ENCODE measurements at regions not wholly inside any gene's neighbourhood (a gene's known extent, or its start where the extent isn't known, plus 50 kb on each side); places are given as distances from the start of the nearest gene placed in this dataset.

DNA sequence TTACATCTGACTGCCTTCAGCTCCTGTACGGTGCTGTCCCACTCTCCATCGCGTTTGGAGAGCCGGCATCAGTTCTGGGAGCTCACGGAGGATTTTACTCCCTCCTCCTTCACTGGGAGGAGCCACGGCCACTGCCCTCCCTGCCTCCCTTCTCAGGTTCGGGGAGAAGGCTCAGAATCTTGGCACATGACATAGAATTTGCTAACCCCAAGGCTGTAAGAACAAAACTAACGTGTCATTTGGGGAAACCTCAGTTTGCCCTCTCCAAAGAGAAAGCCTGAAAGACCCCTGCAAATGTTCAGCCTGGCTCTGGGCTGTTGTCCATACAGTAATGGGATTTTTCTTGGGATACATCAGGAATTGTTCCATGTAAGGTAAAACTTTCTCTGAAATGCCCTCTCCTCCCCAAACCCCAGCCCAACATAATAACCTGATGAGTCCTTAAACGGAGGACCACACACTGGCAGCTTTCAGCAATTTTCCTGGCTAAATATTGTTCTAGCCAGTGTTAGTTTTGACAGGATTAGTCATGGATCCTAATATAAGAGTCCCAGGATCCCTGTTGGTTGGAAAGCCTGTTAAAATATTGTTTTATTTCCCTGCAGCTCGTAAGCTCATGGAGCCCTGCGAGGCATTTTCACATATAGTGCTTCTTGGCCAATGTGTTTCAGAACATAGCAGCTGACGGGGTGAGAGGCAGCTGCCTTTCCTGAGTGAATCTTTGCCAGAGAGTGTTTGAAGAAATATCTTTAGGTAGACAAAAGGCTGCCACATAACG, 98.8 kb downstream of the RHOU start:
- Histone ChIP-seq H3K27me3 (ENCODE audit: control insufficient read depth, insufficient read depth, low read length) (peaks cover 3% of the 10 kb centered on the region), H3K36me3 (ENCODE audit: control insufficient read depth, insufficient read depth, low read length) (no peaks in the 10 kb centered on the region), H3K4me3 (ENCODE audit: low read depth, low read length) (no peak overlapping the region)
- DNase-seq (ENCODE audit: low read depth) (no peak), FAIRE-seq (no peak)
- TF ChIP-seq, protein P1, sequence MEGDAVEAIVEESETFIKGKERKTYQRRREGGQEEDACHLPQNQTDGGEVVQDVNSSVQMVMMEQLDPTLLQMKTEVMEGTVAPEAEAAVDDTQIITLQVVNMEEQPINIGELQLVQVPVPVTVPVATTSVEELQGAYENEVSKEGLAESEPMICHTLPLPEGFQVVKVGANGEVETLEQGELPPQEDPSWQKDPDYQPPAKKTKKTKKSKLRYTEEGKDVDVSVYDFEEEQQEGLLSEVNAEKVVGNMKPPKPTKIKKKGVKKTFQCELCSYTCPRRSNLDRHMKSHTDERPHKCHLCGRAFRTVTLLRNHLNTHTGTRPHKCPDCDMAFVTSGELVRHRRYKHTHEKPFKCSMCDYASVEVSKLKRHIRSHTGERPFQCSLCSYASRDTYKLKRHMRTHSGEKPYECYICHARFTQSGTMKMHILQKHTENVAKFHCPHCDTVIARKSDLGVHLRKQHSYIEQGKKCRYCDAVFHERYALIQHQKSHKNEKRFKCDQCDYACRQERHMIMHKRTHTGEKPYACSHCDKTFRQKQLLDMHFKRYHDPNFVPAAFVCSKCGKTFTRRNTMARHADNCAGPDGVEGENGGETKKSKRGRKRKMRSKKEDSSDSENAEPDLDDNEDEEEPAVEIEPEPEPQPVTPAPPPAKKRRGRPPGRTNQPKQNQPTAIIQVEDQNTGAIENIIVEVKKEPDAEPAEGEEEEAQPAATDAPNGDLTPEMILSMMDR (IDR thresholded peaks at IDR 0.05; ENCODE audit: insufficient read depth, low read length, severe bottlenecking): no peak

DNA sequence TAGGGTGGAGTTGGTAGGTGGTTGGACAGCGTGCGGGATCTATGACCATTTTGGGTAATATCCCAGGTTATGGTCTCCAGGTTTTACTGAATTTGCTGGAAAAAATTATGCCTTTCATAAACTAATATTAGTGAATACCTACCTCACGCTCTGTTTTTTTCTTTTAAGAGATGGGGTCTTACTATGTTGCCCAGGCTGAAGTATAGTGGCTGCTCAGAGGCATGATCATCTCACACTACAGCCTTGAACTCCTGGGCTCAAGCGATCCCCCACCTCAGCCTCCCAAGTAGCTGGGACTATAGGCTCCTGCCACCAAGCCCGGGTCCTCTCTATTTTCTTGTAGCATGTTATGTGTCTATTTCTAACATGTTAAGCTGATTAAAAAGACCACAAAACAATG, 100.2 kb downstream of the RHOU start:
- Histone ChIP-seq H3K27me3 (ENCODE audit: control insufficient read depth, insufficient read depth, low read length) (peaks cover 3% of the 10 kb centered on the region), H3K36me3 (ENCODE audit: control insufficient read depth, insufficient read depth, low read length) (no peaks in the 10 kb centered on the region), H3K4me3 (ENCODE audit: low read depth, low read length) (no peak overlapping the region)
- TF ChIP-seq, protein P1 (IDR thresholded peaks at IDR 0.05; ENCODE audit: insufficient read depth, low read length, severe bottlenecking): no peak
- DNase-seq (ENCODE audit: low read depth): no peak
- no peak for FAIRE-seq

- TF ChIP-seq, protein P1 (IDR thresholded peaks at IDR 0.05; ENCODE audit: insufficient read depth, low read length, severe bottlenecking): no peak
- FAIRE-seq: no peak
Measured at GRCh38 chr1:228835911-228836310, 100.6 kb downstream of the RHOU start.

GRCh38 chr1:228836427-228836826, 101.1 kb downstream of the RHOU start:
- no peak for FAIRE-seq
- Histone ChIP-seq H3K27me3 (ENCODE audit: control insufficient read depth, insufficient read depth, low read length) (peaks cover 3% of the 10 kb centered on the region), H3K36me3 (ENCODE audit: control insufficient read depth, insufficient read depth, low read length) (no peaks in the 10 kb centered on the region), H3K4me3 (ENCODE audit: low read depth, low read length) (no peak overlapping the region)
- TF ChIP-seq, protein P1 (IDR thresholded peaks at IDR 0.05; ENCODE audit: insufficient read depth, low read length, severe bottlenecking): no peak
- DNase-seq (ENCODE audit: low read depth): no peak

More at GRCh38 chr1:228835911-228836310, 100.6 kb downstream of the RHOU start:
- Histone ChIP-seq H3K27me3 (ENCODE audit: control insufficient read depth, insufficient read depth, low read length) (peaks cover 3% of the 10 kb centered on the region), H3K4me3 (ENCODE audit: low read depth, low read length) (no peak overlapping the region), H3K36me3 (ENCODE audit: control insufficient read depth, insufficient read depth, low read length) (no peaks in the 10 kb centered on the region)
- DNase-seq (ENCODE audit: low read depth): no peak

DNA sequence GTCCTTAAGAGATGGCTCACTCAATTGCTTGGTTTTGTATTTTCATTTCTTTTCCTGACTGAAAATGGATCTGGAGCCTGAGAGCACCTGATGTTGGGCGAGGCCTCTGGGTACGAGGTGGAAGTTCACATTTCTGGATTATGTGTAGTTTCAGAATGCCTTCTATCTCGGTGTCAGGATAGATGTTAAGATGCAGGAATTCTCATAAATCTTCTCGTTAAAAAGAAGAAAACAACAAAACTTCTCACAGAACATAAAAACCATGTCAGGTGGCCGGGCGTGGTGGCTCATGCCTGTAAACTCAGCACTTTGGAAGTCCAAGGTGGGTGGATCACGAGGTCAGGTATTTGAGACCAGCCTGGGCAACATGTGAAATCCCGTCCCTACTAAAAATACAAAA, 101.8 kb downstream of the RHOU start:
- H3K4me3 ChIP-seq (ENCODE audit: low read depth, low read length): no peak overlapping the region
- H3K27me3 ChIP-seq (ENCODE audit: control insufficient read depth, insufficient read depth, low read length): peaks cover 3% of the 10 kb centered on the region
- FAIRE-seq (no peak), DNase-seq (ENCODE audit: low read depth) (no peak)
- H3K36me3 ChIP-seq (ENCODE audit: control insufficient read depth, insufficient read depth, low read length): no peaks in the 10 kb centered on the region
- TF ChIP-seq, protein P1 (IDR thresholded peaks at IDR 0.05; ENCODE audit: insufficient read depth, low read length, severe bottlenecking): no peak

Data from bronchial epithelial cell (primary cell).